Osteoblast (primary cell): ENCODE measurements at regions not wholly inside any gene's neighbourhood (a gene's known extent, or its start where the extent isn't known, plus 50 kb on each side); places are given as distances from the start of the nearest gene placed in this dataset.

Experiments used
- DNase-seq: peaks from one replicate; pipeline ENCODE4 v3.0.0; 2011; ENCODE audit warnings: low spot score, mixed read lengths; ENCODE audit not compliant: insufficient read length; ENCODE audit errors: missing footprints
- H2AFZ ChIP-seq: 2 replicates; pipeline ENCODE4 v1.6.0; 2011; ENCODE audit warnings: mild to moderate bottlenecking, low read length
- H3K27ac ChIP-seq: 2 replicates; pipeline ENCODE4 v1.5.1; 2011; ENCODE audit warnings: mild to moderate bottlenecking, low read depth, low read length, moderate library complexity
- H3K27me3 ChIP-seq: 2 replicates; pipeline ENCODE4 v1.6.0; 2012; ENCODE audit warnings: mild to moderate bottlenecking, control low read depth, inconsistent platforms, low read length, moderate library complexity; ENCODE audit not compliant: insufficient read depth
- H3K36me3 ChIP-seq: 2 replicates; pipeline ENCODE4 v1.5.1; 2011; ENCODE audit warnings: mild to moderate bottlenecking, low read length, control low read depth, moderate library complexity; ENCODE audit not compliant: insufficient read depth
- H3K4me1 ChIP-seq: 2 replicates; pipeline ENCODE4 v1.5.1; 2011; ENCODE audit warnings: mild to moderate bottlenecking, low read length, control low read depth, moderate library complexity; ENCODE audit not compliant: insufficient read depth
- H3K4me2 ChIP-seq: 2 replicates; pipeline ENCODE4 v1.6.0; 2011; ENCODE audit warnings: mild to moderate bottlenecking, low read length; ENCODE audit not compliant: insufficient read depth
- H3K4me3 ChIP-seq: fragments of 200-600 bp; sonication (generic); 3 replicates; pipeline ENCODE4 v1.5.1; 2012; ENCODE audit warnings: mild to moderate bottlenecking, low read length, inconsistent platforms; ENCODE audit not compliant: insufficient read depth
- H3K79me2 ChIP-seq: 2 replicates; pipeline ENCODE4 v1.6.0; 2012; ENCODE audit warnings: mild to moderate bottlenecking, low read length, control low read depth, inconsistent platforms; ENCODE audit not compliant: insufficient read depth
- H3K9me3 ChIP-seq: 2 replicates; pipeline ENCODE4 v1.5.1; 2011; ENCODE audit warnings: low read depth, low read length, control low read depth
- H4K20me1 ChIP-seq: 2 replicates; pipeline ENCODE4 v1.6.0; 2012; ENCODE audit warnings: mild to moderate bottlenecking, low read length, control low read depth; ENCODE audit not compliant: insufficient read depth
- CTCF ChIP-seq: IDR thresholded peaks from 2 replicates; pipeline ENCODE4 v1.5.1; 2011; ENCODE audit warnings: mild to moderate bottlenecking, low read depth, low read length, moderate library complexity; ENCODE audit errors: extremely low read depth

GRCh38 chr11:28476864-28477263 lies 368.7 kb downstream of the METTL15 start:
- no peak for TF ChIP-seq CTCF
- H3K36me3 ChIP-seq, result no peaks in the 10 kb centered on the region
- DNase-seq, result no peak
- no peaks in the 10 kb centered on the region for H3K9me3 ChIP-seq
- H3K27me3 ChIP-seq, result no peaks in the 10 kb centered on the region
- no peaks in the 10 kb centered on the region for H4K20me1 ChIP-seq
- no peak overlapping the region for H2AFZ ChIP-seq
- no peak overlapping the region for H3K27ac ChIP-seq
- H3K79me2 ChIP-seq, result no peaks in the 10 kb centered on the region
- no peak overlapping the region for H3K4me2 ChIP-seq
- no peak overlapping the region for H3K4me3 ChIP-seq
- no peaks in the 10 kb centered on the region for H3K4me1 ChIP-seq

- no peaks in the 10 kb centered on the region for H3K27me3 ChIP-seq
- no peak overlapping the region for H3K4me3 ChIP-seq
- H3K79me2 ChIP-seq, result no peaks in the 10 kb centered on the region
- no peak for TF ChIP-seq CTCF
- no peak overlapping the region for H2AFZ ChIP-seq
- no peak overlapping the region for H3K27ac ChIP-seq
- DNase-seq, result no peak
- H3K4me2 ChIP-seq, result no peak overlapping the region
- no peaks in the 10 kb centered on the region for H3K4me1 ChIP-seq
- H3K9me3 ChIP-seq, result no peaks in the 10 kb centered on the region
- no peaks in the 10 kb centered on the region for H3K36me3 ChIP-seq
- H4K20me1 ChIP-seq, result no peaks in the 10 kb centered on the region
Measured at GRCh38 chr11:28476049-28476448, 367.9 kb downstream of the METTL15 start.

- Histone ChIP-seq H4K20me1 (no peaks in the 10 kb centered on the region), H3K27me3 (no peaks in the 10 kb centered on the region), H3K4me2 (no peak overlapping the region), H3K36me3 (no peaks in the 10 kb centered on the region), H3K27ac (no peak overlapping the region), H3K4me3 (no peak overlapping the region), H2AFZ (no peak overlapping the region), H3K4me1 (no peaks in the 10 kb centered on the region), H3K79me2 (no peaks in the 10 kb centered on the region), H3K9me3 (no peaks in the 10 kb centered on the region)
- DNase-seq, result no peak
- TF ChIP-seq CTCF, result no peak
Measured at GRCh38 chr11:28472904-28473303, 364.7 kb downstream of the METTL15 start.

GRCh38 chr11:28471537-28471936 lies 363.3 kb downstream of the METTL15 start:
- no peaks in the 10 kb centered on the region for H3K27me3 ChIP-seq
- no peaks in the 10 kb centered on the region for H3K9me3 ChIP-seq
- H4K20me1 ChIP-seq, result no peaks in the 10 kb centered on the region
- no peaks in the 10 kb centered on the region for H3K4me1 ChIP-seq
- DNase-seq, result no peak
- H3K27ac ChIP-seq, result no peak overlapping the region
- H3K4me2 ChIP-seq, result no peak overlapping the region
- H2AFZ ChIP-seq, result no peak overlapping the region
- no peak overlapping the region for H3K4me3 ChIP-seq
- H3K36me3 ChIP-seq, result no peaks in the 10 kb centered on the region
- H3K79me2 ChIP-seq, result no peaks in the 10 kb centered on the region
- TF ChIP-seq CTCF, result no peak
